Thyroid gland (tissue), 4 donors: ENCODE measurements at regions not wholly inside any gene's neighbourhood (a gene's known extent, or its start where the extent isn't known, plus 50 kb on each side); places are given as distances from the start of the nearest gene placed in this dataset.

Source experiments
- DNase-seq, 2 donors: peaks; one replicate each; pipeline ENCODE4 v3.0.0-alpha.2; 2019
- H3K27ac ChIP-seq, 3 donors: fragments of 200-600 bp; sonication (generic); 1 replicate in 2 of 3; 2 replicates in 1 of 3; pipeline ENCODE4 v1.5.1; 2016 to 2019; ENCODE audit warnings: mild to moderate bottlenecking in 1 of 3, moderate library complexity in 1 of 3
- H3K27me3 ChIP-seq: fragments of 200-600 bp; sonication (generic); one replicate; pipeline ENCODE4 v1.5.1; 2019
- H3K36me3 ChIP-seq, 2 donors: fragments of 200-600 bp; sonication (generic); one replicate each; pipeline ENCODE4 v1.5.1; 2016 to 2019
- H3K4me1 ChIP-seq, 2 donors: fragments of 200-600 bp; sonication (generic); one replicate each; pipeline ENCODE4 v1.5.1; 2017 to 2019
- H3K4me3 ChIP-seq, 3 donors: fragments of 200-600 bp; sonication (generic); replicated peaks in 1 of 3; 1 replicate in 2 of 3; 2 replicates in 1 of 3; pipeline ENCODE4 v1.5.1; 2016; ENCODE audit warnings: mild to moderate bottlenecking in 1 of 3
- H3K9me3 ChIP-seq: fragments of 200-600 bp; sonication (generic); one replicate; pipeline ENCODE4 v1.5.1; 2017
- POLR2A ChIP-seq, 2 donors: fragments of 450-650 bp; IDR thresholded peaks; one replicate each; pipeline ENCODE4 v1.6.1; 2017; ENCODE audit warnings: antibody characterized with exemption in 2 of 2, mild to moderate bottlenecking in 2 of 2, moderate library complexity in 1 of 2
- WGBS, 2 donors: methylation state at CpG; one replicate each; pipeline ENCODE4 v1.1.5; 2017; 5-methylcytosine and 5-hydroxymethylcytosine counted together
- intact Hi-C: fragments of 100-400 bp; cut with DNase I; formaldehyde crosslinking; loops from one replicate; pipeline ENCODE4 v1.15.1; 2023
- TF ChIP-seq, protein P1 (sequence below), 6 experiments: fragments of 200-600 bp in 3 of 6; fragments of 450-650 bp in 3 of 6; sonication (generic) in 3 of 6; IDR thresholded peaks; one replicate each; pipeline ENCODE4 v1.5.1; 2016 to 2019; ENCODE audit warnings: antibody characterized with exemption in 6 of 6, mild to moderate bottlenecking in 2 of 6, inconsistent platforms in 1 of 6, moderate library complexity in 1 of 6

DNA sequence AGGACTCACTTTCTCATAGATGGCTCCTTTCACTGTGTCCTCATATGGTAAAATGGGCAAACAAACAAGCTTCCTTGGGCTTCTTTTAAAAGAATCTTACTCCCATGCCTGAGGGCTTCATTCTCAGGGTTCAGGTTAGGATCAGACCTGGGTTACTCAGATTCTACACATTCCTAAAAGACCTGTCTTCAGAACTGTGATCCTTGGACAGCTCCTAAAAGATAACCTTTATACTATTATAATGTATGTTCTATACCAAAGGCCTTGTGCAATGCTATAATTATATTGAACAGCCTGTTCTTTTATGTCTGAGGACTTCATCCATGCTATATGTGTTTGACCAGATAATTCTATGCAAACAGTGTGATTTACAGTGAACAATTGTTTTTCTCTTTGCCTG, 264.4 kb upstream of the CDH10 start:
- no peak for TF ChIP-seq POLR2A (IDR thresholded peaks at IDR 0.05)
- TF ChIP-seq, protein P1, sequence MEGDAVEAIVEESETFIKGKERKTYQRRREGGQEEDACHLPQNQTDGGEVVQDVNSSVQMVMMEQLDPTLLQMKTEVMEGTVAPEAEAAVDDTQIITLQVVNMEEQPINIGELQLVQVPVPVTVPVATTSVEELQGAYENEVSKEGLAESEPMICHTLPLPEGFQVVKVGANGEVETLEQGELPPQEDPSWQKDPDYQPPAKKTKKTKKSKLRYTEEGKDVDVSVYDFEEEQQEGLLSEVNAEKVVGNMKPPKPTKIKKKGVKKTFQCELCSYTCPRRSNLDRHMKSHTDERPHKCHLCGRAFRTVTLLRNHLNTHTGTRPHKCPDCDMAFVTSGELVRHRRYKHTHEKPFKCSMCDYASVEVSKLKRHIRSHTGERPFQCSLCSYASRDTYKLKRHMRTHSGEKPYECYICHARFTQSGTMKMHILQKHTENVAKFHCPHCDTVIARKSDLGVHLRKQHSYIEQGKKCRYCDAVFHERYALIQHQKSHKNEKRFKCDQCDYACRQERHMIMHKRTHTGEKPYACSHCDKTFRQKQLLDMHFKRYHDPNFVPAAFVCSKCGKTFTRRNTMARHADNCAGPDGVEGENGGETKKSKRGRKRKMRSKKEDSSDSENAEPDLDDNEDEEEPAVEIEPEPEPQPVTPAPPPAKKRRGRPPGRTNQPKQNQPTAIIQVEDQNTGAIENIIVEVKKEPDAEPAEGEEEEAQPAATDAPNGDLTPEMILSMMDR (IDR thresholded peaks at IDR 0.05): no peak
- Histone ChIP-seq H3K4me3 (no peak overlapping the region), H3K4me1 (no peaks in the 10 kb centered on the region), H3K27ac (no peak overlapping the region), H3K9me3 (no peaks in the 10 kb centered on the region), H3K36me3 (no peaks in the 10 kb centered on the region), H3K27me3 (no peaks in the 10 kb centered on the region)
- intact Hi-C loops: no loop called here
- no peak for DNase-seq

DNA sequence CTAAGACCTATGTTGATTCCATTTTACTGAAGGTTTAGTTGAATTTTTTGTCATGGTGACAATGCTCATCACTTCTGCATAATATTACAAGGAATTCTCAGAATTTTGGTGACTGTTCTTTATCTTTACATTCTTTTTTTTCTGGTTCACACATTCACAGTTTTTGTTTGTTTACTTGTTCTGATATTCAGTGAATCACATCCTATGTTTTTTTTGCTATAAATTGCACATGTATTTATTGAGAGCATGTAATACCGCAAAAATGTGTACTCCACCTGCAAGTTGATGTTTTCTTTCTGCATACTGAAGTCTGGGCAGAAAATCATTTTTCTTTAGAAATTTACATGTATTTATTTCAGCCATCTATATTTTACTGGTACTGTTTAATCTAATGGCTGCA, 261.9 kb upstream of the CDH10 start:
- Histone ChIP-seq H3K4me1 (no peaks in the 10 kb centered on the region), H3K4me3 (no peak overlapping the region), H3K27me3 (no peaks in the 10 kb centered on the region), H3K36me3 (no peaks in the 10 kb centered on the region), H3K9me3 (no peaks in the 10 kb centered on the region), H3K27ac (no peak overlapping the region)
- intact Hi-C loops: no loop called here
- WGBS, 2 donors: 91 to 94% methylated on average over 1 of the region's 1 CpG
- no peak for TF ChIP-seq POLR2A (IDR thresholded peaks at IDR 0.05)
- TF ChIP-seq, protein P1 (IDR thresholded peaks at IDR 0.05): no peak
- DNase-seq: no peak

DNA sequence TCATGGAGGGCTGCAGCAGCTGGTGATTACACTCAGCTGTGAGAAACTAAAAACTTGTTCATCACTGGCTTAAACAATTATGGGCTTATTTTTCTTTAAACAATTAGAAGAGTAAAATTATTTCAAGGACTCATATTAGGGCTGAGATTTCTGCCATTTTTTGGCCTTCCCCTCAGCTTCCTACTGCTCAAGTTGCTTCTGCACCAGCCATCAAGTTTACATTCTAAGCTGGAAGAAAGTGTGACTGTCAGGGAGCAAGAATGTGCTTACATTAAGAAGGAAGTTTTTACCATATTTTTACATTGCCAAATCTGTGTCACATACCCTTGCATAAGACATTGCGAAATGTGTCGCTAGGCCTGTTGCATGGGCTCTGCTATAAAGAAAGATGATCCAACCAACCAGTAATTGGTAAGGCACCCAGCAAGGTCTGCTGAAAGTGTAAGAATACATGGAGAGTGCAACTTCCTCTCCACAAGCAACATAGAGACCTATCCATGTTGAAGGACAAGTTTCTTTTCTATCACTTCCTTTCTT, 260.3 kb upstream of the CDH10 start:
- intact Hi-C loops: no loop called here

DNA sequence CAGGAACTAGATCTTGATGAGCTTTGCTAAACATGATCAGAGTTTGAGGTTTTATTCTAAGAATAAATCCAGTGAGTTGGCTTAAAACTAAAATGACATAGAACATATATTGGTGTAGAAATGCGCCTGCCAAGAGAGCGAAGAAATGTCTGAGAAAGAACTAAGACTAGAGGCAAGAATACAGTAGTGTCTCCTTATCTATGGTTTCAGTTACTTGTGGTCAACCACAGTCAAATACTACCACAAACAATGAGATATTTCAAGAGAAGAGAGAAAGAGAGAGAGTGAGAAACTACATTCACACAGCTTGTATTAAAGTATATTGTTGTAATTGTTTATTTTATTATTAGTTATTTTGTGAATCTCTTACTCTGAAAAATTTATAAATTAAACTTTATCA, 254.4 kb upstream of the CDH10 start:
- no peak for DNase-seq
- no peaks in the 10 kb centered on the region for H3K9me3 ChIP-seq
- H3K36me3 ChIP-seq: no peaks in the 10 kb centered on the region
- no peak overlapping the region for H3K4me3 ChIP-seq
- no peaks in the 10 kb centered on the region for H3K4me1 ChIP-seq
- intact Hi-C loops: no loop called here
- no peaks in the 10 kb centered on the region for H3K27me3 ChIP-seq
- 90 to 93% methylated on average over 2 of the region's 2 CpGs for WGBS, 2 donors
- no peak overlapping the region for H3K27ac ChIP-seq
- TF ChIP-seq, protein P1 (IDR thresholded peaks at IDR 0.05): no peak
- TF ChIP-seq POLR2A (IDR thresholded peaks at IDR 0.05): no peak

More for the DNA sequence above, 260.3 kb upstream of the CDH10 start:
- H3K4me3 ChIP-seq: no peak overlapping the region
- TF ChIP-seq, protein P1 (IDR thresholded peaks at IDR 0.05): no peak
- TF ChIP-seq POLR2A (IDR thresholded peaks at IDR 0.05): no peak
- DNase-seq: no peak
- H3K4me1 ChIP-seq: no peaks in the 10 kb centered on the region
- H3K36me3 ChIP-seq: no peaks in the 10 kb centered on the region
- no peaks in the 10 kb centered on the region for H3K27me3 ChIP-seq
- H3K9me3 ChIP-seq: no peaks in the 10 kb centered on the region
- 89 to 92% methylated on average over 2 of the region's 2 CpGs for WGBS, 2 donors
- no peak overlapping the region for H3K27ac ChIP-seq

DNA sequence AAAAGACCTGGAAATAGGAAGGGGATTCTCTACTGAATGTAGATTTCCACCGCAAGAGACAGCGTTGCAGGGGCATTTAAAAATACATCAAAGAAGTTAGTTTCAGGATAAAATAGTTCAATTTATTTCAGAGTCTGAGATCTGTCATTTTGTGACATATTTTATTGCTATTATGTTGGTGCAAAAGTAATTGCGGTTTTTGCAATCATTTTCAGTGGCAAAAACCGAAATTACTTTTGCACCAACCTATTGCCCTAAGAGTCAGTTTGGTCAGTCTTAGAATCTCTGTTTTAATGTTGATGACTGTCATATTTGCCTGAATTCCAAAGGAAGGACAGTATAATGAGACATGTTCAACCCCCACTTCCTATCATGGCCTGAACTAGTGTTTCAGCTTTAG, 219.5 kb upstream of the CDH10 start:
- no peaks in the 10 kb centered on the region for H3K27me3 ChIP-seq
- TF ChIP-seq, protein P1 (IDR thresholded peaks at IDR 0.05): no peak
- TF ChIP-seq POLR2A (IDR thresholded peaks at IDR 0.05): no peak
- no peak for DNase-seq
- WGBS, 2 donors: 94 to 95% methylated on average over 4 of the region's 4 CpGs
- H3K4me1 ChIP-seq: no peaks in the 10 kb centered on the region
- H3K36me3 ChIP-seq: no peaks in the 10 kb centered on the region
- H3K4me3 ChIP-seq: no peak overlapping the region
- intact Hi-C loops: no loop called here
- no peaks in the 10 kb centered on the region for H3K9me3 ChIP-seq
- H3K27ac ChIP-seq: no peak overlapping the region
